ENCODE measurements at regions not wholly inside any gene's neighbourhood (a gene's known extent, or its start where the extent isn't known, plus 50 kb on each side); places are given as distances from the start of the nearest gene placed in this dataset.
"Not testable (repeated sequence)": the region's sequence is repeated elsewhere in the genome, so short reads cannot be mapped to it uniquely, and the experiment has no call there.

DNA sequence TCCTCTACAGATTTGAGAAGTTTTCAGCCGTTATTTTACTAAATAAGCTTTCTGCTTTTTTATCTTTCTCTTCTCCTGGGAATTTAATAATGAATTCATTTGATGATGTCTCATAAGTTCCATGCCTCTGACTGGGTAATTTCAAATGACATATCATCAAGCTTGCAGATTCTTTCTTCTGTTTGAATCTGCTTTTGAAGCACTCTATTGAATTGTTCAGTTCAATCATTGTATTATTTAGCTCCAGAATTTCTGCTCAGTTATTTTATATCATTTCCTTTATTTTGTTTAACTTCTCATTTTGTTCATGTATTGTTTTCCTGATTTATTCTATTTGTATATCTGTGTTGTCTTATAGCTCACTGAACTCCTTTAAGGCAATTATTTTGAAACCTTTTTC, 196.9 kb upstream of the CNTNAP2 start:
- DNase-seq (ENCODE audit: low read depth, low spot score) = no peak

DNA sequence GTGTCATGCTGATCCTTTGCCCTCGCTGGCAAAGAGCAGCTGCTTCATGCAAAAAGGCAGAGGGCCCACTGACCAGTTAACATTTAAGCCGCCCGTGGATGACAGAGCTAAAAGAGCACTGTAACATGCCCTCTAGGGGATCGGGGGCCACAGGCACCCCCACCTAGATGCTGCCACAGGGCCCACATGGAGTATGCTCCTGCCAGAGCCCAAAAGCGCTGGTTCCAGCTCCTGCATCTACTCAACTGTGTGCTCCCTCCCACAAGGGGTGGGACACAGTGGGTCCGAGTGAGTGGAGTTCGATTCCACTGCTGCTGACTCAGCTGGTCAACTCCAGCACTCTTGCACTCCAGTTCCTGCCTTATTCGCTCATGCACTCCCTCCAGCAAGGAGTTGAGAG, 199.8 kb upstream of the CNTNAP2 start:
- no peak for DNase-seq (ENCODE audit: low read depth, low spot score)

- DNase-seq (ENCODE audit: low read depth, low spot score) = no peak
Observed at GRCh38 chr7:145915679-145916078, 200.9 kb upstream of the CNTNAP2 start.

- no peak for DNase-seq (ENCODE audit: low read depth, low spot score)
Observed at GRCh38 chr7:145909991-145910513, 206.5 kb upstream of the CNTNAP2 start.

GRCh38 chr7:145903658-145904057, 212.9 kb upstream of the CNTNAP2 start:
- no peak for DNase-seq (ENCODE audit: low read depth, low spot score)

GRCh38 chr7:145902123-145902522, 214.5 kb upstream of the CNTNAP2 start:
- no peak for DNase-seq (ENCODE audit: low read depth, low spot score)

GRCh38 chr7:145899938-145900337, 216.7 kb upstream of the CNTNAP2 start:
- DNase-seq (ENCODE audit: low read depth, low spot score) = no peak

DNA sequence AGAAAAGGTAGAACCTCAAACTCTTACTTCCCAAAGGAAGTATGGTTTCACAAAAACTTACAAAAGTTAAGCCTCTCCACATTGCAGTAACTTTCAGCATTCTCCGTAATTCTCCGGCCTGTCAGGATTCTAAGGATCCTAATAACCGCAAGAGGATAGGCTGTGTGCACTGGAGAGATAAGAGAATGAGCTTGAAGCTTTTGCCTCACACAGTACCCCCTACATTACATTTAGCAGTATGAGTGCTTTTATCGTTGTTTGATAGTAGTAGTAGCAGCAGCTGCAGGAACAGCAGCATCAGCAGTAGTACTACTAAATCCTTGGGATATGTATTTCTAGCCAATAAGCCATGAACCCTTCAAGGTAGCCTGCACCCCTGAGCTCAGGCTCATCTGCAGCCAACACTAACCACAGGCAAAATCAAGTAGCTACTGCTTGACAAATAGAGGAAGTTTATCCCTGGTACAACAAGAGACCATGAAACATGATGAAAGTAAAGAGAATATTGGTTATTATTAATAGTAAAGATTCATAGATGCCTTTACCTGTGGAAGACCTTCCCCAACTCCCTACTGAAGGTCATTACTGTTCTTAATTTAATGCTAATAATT, 222.6 kb upstream of the CNTNAP2 start:
- no peak for DNase-seq (ENCODE audit: low read depth, low spot score)

DNA sequence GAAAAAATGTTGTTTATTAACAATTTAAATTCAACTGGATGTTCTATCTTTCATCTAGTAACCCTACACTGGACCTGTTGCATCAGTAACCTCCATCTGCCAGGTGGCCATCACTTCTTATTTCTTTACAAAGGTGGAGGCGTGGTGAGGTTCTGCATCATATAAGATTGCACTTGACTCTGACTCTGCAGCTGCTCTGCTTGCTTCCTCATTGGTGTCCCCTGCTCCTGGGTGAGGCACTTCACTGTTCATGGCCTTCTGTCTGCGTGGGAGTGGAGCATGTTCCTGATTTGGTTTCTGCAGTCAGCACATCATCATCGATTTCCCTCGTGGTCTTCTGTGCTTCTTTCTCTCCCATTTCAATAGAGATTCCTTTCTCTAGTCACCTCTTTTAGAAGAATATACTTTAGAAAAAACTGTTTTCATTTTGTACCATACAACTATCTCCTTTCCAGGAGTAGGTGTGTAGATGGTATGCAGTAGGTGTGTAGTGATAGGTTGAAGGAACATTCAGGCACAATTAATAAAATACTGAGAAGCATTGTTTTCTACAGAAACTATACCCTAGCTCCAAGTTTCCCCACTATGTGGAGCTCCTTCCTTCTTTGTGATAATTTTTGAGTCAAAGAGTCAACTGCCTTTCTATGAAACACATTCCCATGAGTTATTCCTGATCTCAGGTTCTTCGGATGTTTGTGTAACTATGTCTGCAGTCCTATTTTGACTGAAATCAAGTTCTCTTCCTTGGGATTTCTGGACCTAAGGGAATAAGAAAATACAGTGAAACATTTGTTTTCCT, 231.7 kb upstream of the CNTNAP2 start:
- no peak for DNase-seq (ENCODE audit: low read depth, low spot score)

- DNase-seq (ENCODE audit: low read depth, low spot score) = no peak
Observed at GRCh38 chr7:145876376-145876775, 240.2 kb upstream of the CNTNAP2 start.

DNA sequence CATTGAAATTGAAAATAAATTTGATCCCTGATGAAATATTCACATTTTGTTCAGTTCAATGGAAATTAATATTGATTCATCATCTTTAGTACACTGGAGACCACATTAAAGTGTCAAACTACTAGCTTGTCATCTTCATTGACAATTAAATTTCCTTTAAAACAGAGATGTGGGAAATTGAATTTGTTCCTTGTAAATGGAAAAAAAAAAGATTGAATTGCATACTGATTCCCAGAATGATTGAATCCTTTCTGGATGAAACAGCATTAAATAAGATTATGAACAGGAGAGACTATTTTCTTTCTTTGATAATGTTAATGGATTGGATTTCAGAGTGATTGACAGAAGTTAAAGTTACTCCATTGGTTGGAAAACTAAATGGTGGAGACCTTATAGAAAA, 241.3 kb upstream of the CNTNAP2 start:
- DNase-seq (ENCODE audit: low read depth, low spot score) = no peak

- DNase-seq (ENCODE audit: low read depth, low spot score) = no peak
Observed at GRCh38 chr7:145868935-145869334, 247.7 kb upstream of the CNTNAP2 start.

- no peak for DNase-seq (ENCODE audit: low read depth, low spot score)
Observed at GRCh38 chr7:145862212-145862611, 254.4 kb upstream of the CNTNAP2 start.

DNA sequence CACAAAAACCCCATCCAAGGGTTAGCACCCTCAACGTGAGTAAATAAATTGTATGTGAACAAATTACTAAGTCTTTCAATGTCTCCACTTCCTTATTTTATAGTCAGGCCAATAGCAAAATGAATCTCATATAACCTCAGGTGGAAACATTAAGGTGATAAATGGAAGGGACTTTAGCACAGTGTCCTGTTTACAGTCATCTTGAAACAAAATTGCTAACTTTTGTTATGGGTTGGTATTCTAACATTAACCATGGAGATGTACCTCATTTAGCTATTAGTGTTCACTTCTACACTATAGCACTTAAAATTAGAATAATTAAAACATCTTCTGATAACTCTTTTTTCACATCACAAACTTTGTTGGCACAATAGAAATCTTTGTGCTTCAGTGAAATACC, 255.8 kb upstream of the CNTNAP2 start:
- no peak for DNase-seq (ENCODE audit: low read depth, low spot score)

DNA sequence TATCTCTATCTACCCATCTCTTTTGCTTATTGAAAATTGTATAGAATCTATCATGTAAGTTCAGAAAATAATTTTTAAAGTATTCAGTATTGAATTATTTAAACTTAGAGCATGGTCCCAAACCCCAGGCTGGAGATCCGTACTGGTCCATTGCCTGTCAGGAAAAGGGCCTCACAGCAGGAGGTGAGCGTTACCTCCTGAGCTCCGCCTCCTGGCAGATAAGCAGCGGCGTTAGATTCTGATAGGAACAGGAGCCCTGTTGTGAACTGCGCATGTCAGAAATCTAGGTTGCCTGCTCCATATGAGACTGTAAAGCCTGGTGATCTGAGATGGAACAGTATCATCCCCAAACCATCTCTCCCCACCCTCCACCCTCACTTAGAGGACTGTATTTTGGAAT, 266.0 kb upstream of the CNTNAP2 start:
- DNase-seq (ENCODE audit: low read depth, low spot score) = no peak

GRCh38 chr7:145848691-145849090, 267.9 kb upstream of the CNTNAP2 start:
- no peak for DNase-seq (ENCODE audit: low read depth, low spot score)

DNA sequence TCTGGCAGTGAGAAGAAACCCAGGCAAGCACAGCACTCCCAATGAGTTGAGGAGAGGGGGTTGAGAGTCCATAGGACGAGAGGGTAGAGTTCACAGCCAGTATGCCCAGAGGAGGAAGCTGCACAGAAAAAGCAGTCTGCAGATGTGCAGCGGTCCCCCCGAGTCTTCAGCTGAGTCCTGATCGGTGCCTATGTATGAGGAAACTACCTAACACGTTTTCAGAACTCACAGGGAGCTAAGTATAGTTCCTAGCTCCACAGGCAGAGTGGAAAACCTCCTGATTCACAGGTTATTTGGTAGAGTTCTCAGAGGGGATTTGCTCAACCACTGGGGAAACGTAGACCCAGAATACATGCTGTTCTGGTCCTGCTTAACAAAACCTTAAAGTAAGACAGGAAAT, 271.3 kb upstream of the CNTNAP2 start:
- no peak for DNase-seq (ENCODE audit: low read depth, low spot score)

DNA sequence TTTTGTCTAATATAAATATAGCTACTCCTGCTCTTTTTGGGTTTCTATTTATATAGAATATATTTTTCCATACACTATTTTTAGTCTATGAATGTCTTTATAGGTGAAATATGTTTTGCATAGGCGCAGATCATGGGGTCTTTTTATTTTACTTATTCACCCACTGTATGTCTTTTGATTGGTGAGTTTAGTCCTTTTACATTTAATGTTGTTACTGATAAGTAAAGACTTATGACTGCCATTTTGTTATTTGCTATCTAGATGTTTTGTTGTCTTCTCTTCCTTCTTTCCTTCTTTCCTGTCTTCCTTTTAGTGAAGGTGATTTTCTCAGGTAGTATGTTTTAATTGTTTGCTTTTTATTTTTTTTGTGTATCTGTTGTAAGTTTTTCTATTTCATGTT, 276.8 kb upstream of the CNTNAP2 start:
- no peak for DNase-seq (ENCODE audit: low read depth, low spot score)

DNA sequence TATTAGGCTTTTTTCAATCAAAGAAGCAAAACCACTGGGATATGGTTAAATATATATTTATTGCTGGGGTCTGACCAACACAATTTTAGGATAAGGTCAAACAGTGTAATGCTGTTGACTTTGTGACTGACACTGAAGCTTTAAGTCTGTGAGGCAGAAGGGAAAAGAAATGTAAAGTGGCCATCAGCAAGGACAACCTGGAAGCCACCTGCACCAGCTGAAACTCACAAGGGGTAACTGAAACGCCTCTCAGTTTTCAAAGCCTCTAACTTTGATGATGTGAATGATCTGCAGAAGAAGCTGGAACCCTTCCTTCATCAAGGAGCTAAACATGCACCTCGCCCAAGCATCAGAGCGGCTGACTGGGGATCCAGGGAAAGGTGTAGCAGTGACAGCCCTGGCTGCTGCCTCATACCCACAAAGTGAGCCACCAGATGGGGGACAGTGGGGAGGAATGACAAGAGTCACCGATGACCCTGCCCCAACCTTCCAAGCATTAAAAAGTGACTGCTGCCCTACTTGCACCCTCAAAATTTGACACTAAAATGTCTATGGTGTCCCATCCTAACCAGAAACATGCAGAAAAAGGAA, 284.9 kb upstream of the CNTNAP2 start:
- no peak for DNase-seq (ENCODE audit: low read depth, low spot score)

DNA sequence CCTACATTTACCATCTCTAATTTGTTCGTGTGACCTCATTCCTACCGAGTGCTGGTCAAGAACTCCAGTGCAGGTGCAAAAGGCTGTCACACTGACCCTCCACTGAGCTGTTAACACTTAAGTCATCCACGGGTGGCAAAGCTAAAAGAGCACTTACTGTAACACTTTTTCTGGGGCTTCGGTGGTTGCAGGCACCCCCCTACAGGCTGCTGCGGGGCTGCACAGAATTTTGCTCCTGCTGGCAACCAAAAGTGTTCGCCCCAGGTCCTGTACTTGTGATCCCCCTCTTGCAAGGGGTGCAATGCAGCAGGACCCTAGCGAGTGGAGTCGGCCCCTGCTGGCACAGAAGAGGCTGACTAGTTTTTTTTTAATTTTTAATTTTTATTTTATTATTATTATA, 298.9 kb upstream of the CNTNAP2 start:
- DNase-seq (ENCODE audit: low read depth, low spot score) = no peak

GRCh38 chr7:145812218-145812617, 304.4 kb upstream of the CNTNAP2 start:
- no peak for DNase-seq (ENCODE audit: low read depth, low spot score)

DNA sequence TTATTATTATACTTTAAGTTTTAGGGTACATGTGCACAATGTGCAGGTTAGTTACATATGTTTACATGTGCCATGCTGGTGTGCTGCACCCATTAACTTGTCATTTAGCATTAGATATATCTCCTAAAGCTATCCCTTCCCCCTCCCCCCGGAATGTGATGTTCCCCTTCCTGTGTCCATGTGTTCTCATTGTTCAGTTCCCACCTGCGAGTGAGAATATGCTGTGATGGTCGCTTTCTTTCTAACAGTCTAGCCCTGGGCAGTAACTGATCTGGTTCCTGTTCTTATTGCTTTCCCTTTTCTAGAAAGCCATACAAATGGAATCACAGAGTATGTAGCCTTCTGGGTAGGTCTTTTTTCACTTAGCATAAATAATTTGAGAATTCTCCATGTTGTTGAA, 311.1 kb upstream of the CNTNAP2 start:
- DNase-seq (ENCODE audit: low read depth, low spot score) = not testable (repeated sequence)

DNA sequence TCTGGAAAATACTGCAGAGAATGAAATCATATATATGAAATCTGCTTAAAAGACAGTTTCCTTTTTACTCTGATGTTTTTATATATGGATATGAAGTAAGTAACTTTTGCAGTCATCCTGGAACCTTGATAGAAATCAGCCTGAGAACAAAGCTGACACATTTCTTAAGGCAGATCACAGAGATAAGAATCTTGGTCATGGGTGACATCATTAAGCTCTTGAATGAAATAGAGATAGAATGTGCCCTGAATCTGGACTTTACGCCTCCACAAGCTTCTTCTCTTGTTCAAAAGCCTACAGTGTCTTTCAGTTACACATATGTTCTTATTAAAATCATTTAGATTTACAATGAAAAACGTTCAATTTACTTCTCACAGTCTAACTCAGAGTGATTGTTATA, 319.1 kb upstream of the CNTNAP2 start:
- no peak for DNase-seq (ENCODE audit: low read depth, low spot score)
